ENCODE measurements at regions not wholly inside any gene's neighbourhood (a gene's known extent, or its start where the extent isn't known, plus 50 kb on each side); places are given as distances from the start of the nearest gene placed in this dataset.
"Not testable (repeated sequence)": the region's sequence is repeated elsewhere in the genome, so short reads cannot be mapped to it uniquely, and the experiment has no call there.

DNA sequence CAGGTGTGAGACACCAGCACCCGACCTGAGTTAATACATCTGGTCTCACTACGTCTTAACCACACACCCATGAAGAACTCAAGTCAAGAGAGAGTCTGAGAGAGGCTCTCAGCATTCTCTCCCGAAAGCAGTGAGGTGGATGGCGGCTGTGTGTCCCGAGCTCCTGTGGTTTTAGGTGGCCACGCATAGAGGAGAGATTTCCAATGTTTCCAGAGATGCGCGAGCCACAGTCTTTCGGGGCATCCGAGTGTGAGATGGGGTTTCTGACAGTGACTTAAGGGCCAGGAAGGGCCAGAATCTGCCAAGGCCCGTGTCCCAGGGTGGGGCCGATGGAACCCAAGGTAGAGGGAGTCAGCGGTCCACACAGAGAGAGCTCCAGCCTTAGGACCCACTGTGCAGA is 97.5 kb upstream of the ANKRD30BL start:
- not testable (repeated sequence) for H3K9me3 ChIP-seq (ENCODE audit: insufficient read depth, low read depth, low read length); H3K27me3 ChIP-seq (ENCODE audit: insufficient read depth, low read length); H3K27ac ChIP-seq (ENCODE audit: low read depth, low read length); H3K9ac ChIP-seq (ENCODE audit: low read depth, low read length); H3K36me3 ChIP-seq (ENCODE audit: insufficient read depth, low read length); H3K4me3 ChIP-seq (ENCODE audit: low read length); H3K4me1 ChIP-seq (ENCODE audit: insufficient read depth, low read length)
- 95% methylated on average over 13 of the region's 13 CpGs for WGBS

- H3K27ac ChIP-seq (ENCODE audit: low read depth, low read length); H3K9me3 ChIP-seq (ENCODE audit: insufficient read depth, low read depth, low read length); H3K36me3 ChIP-seq (ENCODE audit: insufficient read depth, low read length); H3K4me3 ChIP-seq (ENCODE audit: low read length); H3K27me3 ChIP-seq (ENCODE audit: insufficient read depth, low read length); H3K9ac ChIP-seq (ENCODE audit: low read depth, low read length): not testable (repeated sequence)
- WGBS: 92% methylated on average over 12 of the region's 12 CpGs
- H3K4me1 ChIP-seq (ENCODE audit: insufficient read depth, low read length): peaks cover 21% of the 10 kb centered on the region
Measured at GRCh38 chr2:132265595-132265994, 103.8 kb upstream of the ANKRD30BL start.

DNA sequence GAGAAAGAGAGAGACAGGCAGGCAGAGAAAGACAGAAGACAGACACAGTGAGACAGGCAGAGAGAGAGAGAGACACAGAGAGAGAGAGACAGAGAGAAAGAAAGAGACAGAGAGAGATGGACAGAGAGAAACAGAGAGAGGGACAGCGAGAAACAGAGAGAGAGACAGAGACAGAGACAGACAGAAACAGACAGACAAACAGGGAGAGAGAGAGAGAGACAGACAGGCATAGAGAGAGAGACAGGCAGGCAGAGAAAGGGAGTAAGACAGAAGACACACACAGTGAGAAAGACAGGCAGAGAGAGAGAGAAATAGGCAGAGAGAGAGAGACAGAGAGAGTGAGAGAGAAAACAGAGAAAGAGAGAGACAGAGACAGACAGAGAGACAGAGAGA is 105.3 kb upstream of the ANKRD30BL start:
- H3K9me3 ChIP-seq (ENCODE audit: insufficient read depth, low read depth, low read length): no peaks in the 10 kb centered on the region
- H3K4me1 ChIP-seq (ENCODE audit: insufficient read depth, low read length): peaks cover 21% of the 10 kb centered on the region

DNA sequence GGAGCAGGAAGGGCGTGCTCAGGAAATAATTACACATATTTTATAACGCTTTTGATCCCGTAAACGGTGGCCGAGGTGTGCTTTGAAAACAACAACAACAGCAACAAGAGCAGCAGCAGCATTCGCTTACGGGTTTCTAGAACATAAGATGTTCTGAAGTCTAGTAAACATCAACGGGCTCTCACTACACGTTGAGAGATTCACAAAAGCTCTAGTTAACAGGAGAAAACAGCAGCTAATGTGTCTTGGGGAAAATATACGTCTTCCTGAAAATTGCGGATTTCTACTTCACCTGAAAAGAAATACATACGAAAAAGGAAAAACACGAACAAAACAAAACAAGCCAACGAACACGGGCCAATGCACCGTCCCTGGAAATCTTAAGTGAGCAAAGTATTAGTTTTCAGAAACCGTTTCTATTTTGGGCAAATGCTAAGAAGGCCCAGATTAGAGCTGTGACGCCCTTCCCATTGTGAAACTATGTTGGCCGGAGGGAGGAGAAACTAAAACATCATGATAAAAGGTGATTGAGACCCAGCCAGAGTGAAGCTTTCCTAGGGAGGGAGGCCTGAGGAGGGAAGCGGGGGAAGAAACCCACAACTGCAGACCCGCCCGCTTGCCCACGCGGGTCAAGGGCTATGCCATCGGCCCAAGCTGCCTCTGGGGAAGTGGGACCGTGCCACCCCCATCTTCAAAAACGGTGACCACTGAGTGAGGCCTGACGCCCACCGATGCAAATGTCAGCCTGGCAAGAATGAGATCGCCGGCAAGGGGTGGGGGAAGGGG is 105.9 kb upstream of the ANKRD30BL start:
- not testable (repeated sequence) for H3K9me3 ChIP-seq (ENCODE audit: insufficient read depth, low read depth, low read length); H3K36me3 ChIP-seq (ENCODE audit: insufficient read depth, low read length); H3K27me3 ChIP-seq (ENCODE audit: insufficient read depth, low read length)
- H3K27ac ChIP-seq (ENCODE audit: low read depth, low read length): peak overlapping the region; percentile 88
- H3K9ac ChIP-seq (ENCODE audit: low read depth, low read length): peak overlapping the region; percentile 72
- peaks cover 21% of the 10 kb centered on the region for H3K4me1 ChIP-seq (ENCODE audit: insufficient read depth, low read length)
- WGBS: 15% methylated on average over 25 of the region's 31 CpGs
- H3K4me3 ChIP-seq (ENCODE audit: low read length): peak overlapping the region; percentile 41

More for the DNA sequence above, 105.3 kb upstream of the ANKRD30BL start:
- H3K27ac ChIP-seq (ENCODE audit: low read depth, low read length): peak overlapping the region; percentile 88
- H3K27me3 ChIP-seq (ENCODE audit: insufficient read depth, low read length): peaks cover 5% of the 10 kb centered on the region; the same call in 1 of the 2 replicates
- 75% methylated on average over 1 of the region's 1 CpG for WGBS
- H3K9ac ChIP-seq (ENCODE audit: low read depth, low read length): peak overlapping the region; percentile 72
- no peaks in the 10 kb centered on the region for H3K36me3 ChIP-seq (ENCODE audit: insufficient read depth, low read length)
- peak overlapping the region; percentile 41; the same call in 1 of the 2 replicates for H3K4me3 ChIP-seq (ENCODE audit: low read length)

DNA sequence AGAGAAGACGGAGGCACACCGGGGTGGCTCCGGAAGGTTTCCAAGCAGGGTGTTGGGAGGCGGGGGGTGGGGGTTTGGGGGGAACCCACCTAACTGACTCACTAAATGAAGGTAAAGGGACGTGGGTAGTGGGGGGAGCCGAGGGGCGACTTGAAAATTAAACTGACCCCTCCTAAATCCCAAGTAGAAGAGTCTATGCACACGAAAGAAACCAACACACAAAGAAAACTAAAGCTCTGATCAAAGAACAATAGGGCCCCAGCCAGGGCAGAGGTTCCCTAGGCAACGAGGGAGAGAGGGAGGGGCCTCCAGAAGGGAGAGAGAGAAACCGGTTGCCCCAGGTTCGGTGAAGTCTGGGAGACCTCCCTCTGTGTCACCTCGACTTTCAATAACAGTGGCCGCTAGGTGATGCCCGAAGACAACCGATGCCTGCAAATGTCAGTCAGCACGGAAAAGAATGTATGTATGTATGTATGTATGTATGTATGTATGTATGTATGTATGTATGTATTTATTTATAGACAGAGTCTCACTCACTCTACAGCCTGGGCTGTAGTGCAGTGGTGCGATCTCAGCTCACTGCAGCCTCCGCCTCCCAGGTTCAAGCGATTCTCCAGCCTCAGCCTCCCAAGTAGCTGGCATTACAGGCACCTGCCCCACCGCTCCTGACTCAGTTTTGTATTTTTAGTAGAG is 106.7 kb upstream of the ANKRD30BL start:
- peak overlapping the region; percentile 26 for H3K4me3 ChIP-seq (ENCODE audit: low read length)

GRCh38 chr2:132268977-132269523 is 107.3 kb upstream of the ANKRD30BL start:
- WGBS: 84% methylated on average over 19 of the region's 19 CpGs
- peaks cover 5% of the 10 kb centered on the region; the same call in 1 of the 2 replicates for H3K27me3 ChIP-seq (ENCODE audit: insufficient read depth, low read length)
- H3K9ac ChIP-seq (ENCODE audit: low read depth, low read length): no peak overlapping the region
- peaks cover 21% of the 10 kb centered on the region for H3K4me1 ChIP-seq (ENCODE audit: insufficient read depth, low read length)
- H3K36me3 ChIP-seq (ENCODE audit: insufficient read depth, low read length): no peaks in the 10 kb centered on the region
- no peak overlapping the region for H3K4me3 ChIP-seq (ENCODE audit: low read length)
- H3K27ac ChIP-seq (ENCODE audit: low read depth, low read length): no peak overlapping the region
- H3K9me3 ChIP-seq (ENCODE audit: insufficient read depth, low read depth, low read length): no peaks in the 10 kb centered on the region

More for the DNA sequence above, 106.7 kb upstream of the ANKRD30BL start:
- not testable (repeated sequence) for H3K36me3 ChIP-seq (ENCODE audit: insufficient read depth, low read length); H3K27me3 ChIP-seq (ENCODE audit: insufficient read depth, low read length); H3K9me3 ChIP-seq (ENCODE audit: insufficient read depth, low read depth, low read length)
- Histone ChIP-seq H3K4me1 (ENCODE audit: insufficient read depth, low read length) (peaks cover 21% of the 10 kb centered on the region), H3K9ac (ENCODE audit: low read depth, low read length) (peak overlapping the region; percentile 35; the same call in 1 of the 2 replicates), H3K27ac (ENCODE audit: low read depth, low read length) (peak overlapping the region; percentile 88; the same call in 1 of the 2 replicates)
- WGBS: 26% methylated on average over 12 of the region's 20 CpGs

DNA sequence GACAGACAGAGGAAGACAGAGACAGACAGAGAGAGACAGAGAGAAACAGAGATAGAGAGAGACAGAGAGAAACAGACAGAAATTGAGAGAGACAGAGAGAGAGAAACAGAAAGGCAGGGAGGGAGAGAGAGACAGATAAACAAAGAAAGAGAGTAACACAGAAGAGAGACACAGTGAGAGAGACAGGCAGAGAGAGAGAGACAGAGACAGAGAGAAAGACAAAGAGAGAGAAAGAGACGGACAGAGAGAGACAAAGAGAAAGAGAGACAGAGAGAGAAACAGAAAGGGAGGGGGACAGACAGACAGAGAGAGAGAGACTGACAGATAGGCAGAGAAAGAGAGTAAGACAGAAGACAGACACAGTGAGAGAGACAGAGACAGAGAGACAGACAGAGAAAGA is 108.5 kb upstream of the ANKRD30BL start:
- 93% methylated on average over 1 of the region's 1 CpG for WGBS
- no peak overlapping the region for H3K4me3 ChIP-seq (ENCODE audit: low read length)
- no peak overlapping the region for H3K9ac ChIP-seq (ENCODE audit: low read depth, low read length)
- H3K9me3 ChIP-seq (ENCODE audit: insufficient read depth, low read depth, low read length): no peaks in the 10 kb centered on the region
- H3K4me1 ChIP-seq (ENCODE audit: insufficient read depth, low read length): peaks cover 21% of the 10 kb centered on the region
- H3K27ac ChIP-seq (ENCODE audit: low read depth, low read length): no peak overlapping the region
- H3K36me3 ChIP-seq (ENCODE audit: insufficient read depth, low read length): no peaks in the 10 kb centered on the region
- peaks cover 5% of the 10 kb centered on the region; the same call in 1 of the 2 replicates for H3K27me3 ChIP-seq (ENCODE audit: insufficient read depth, low read length)

- Histone ChIP-seq H3K9me3 (ENCODE audit: insufficient read depth, low read depth, low read length) (no peaks in the 10 kb centered on the region), H3K4me1 (ENCODE audit: insufficient read depth, low read length) (peaks cover 21% of the 10 kb centered on the region), H3K4me3 (ENCODE audit: low read length) (no peak overlapping the region), H3K27ac (ENCODE audit: low read depth, low read length) (no peak overlapping the region), H3K36me3 (ENCODE audit: insufficient read depth, low read length) (no peaks in the 10 kb centered on the region), H3K9ac (ENCODE audit: low read depth, low read length) (no peak overlapping the region), H3K27me3 (ENCODE audit: insufficient read depth, low read length) (peaks cover 5% of the 10 kb centered on the region; the same call in 1 of the 2 replicates)
Measured at GRCh38 chr2:132270981-132271546, 109.3 kb upstream of the ANKRD30BL start.

DNA sequence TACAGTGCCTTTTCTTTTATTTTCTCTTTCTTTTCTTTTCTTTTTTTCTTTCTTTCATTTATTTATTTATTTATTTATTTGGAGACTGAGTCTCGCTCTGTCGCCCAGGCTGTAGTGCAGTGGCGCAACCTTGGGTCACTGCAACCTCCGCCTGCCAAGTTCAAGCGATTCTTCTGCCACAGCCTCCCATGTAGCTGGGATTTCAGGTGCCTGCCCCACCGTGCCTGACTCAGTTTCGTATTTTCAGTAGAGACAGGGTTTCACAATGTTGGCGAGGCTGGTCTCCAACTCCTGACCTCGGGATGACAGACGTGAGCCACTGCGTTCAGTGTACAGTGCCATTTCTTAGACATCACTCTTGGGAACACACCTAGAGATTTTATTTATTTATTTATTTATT is 110.0 kb upstream of the ANKRD30BL start:
- not testable (repeated sequence) for H3K36me3 ChIP-seq (ENCODE audit: insufficient read depth, low read length); H3K27ac ChIP-seq (ENCODE audit: low read depth, low read length); H3K9me3 ChIP-seq (ENCODE audit: insufficient read depth, low read depth, low read length); H3K9ac ChIP-seq (ENCODE audit: low read depth, low read length); H3K4me3 ChIP-seq (ENCODE audit: low read length); H3K27me3 ChIP-seq (ENCODE audit: insufficient read depth, low read length)
- peaks cover 15% of the 10 kb centered on the region for H3K4me1 ChIP-seq (ENCODE audit: insufficient read depth, low read length)
- 97% methylated on average over 11 of the region's 11 CpGs for WGBS

- no peak overlapping the region for H3K4me3 ChIP-seq (ENCODE audit: low read length)
- H3K9me3 ChIP-seq (ENCODE audit: insufficient read depth, low read depth, low read length): no peaks in the 10 kb centered on the region
- 96% methylated on average over 13 of the region's 14 CpGs for WGBS
- no peak overlapping the region for H3K27ac ChIP-seq (ENCODE audit: low read depth, low read length)
- no peak overlapping the region for H3K9ac ChIP-seq (ENCODE audit: low read depth, low read length)
- H3K36me3 ChIP-seq (ENCODE audit: insufficient read depth, low read length): no peaks in the 10 kb centered on the region
- H3K27me3 ChIP-seq (ENCODE audit: insufficient read depth, low read length): peaks cover 5% of the 10 kb centered on the region; the same call in 1 of the 2 replicates
- H3K4me1 ChIP-seq (ENCODE audit: insufficient read depth, low read length): peaks cover 6% of the 10 kb centered on the region
Measured at GRCh38 chr2:132272713-132273112, 111.0 kb upstream of the ANKRD30BL start.

GRCh38 chr2:132273585-132273984 is 111.8 kb upstream of the ANKRD30BL start:
- 96% methylated on average over 23 of the region's 23 CpGs for WGBS
- not testable (repeated sequence) for H3K36me3 ChIP-seq (ENCODE audit: insufficient read depth, low read length); H3K27me3 ChIP-seq (ENCODE audit: insufficient read depth, low read length); H3K9ac ChIP-seq (ENCODE audit: low read depth, low read length); H3K4me3 ChIP-seq (ENCODE audit: low read length); H3K4me1 ChIP-seq (ENCODE audit: insufficient read depth, low read length); H3K9me3 ChIP-seq (ENCODE audit: insufficient read depth, low read depth, low read length); H3K27ac ChIP-seq (ENCODE audit: low read depth, low read length)
